ENCODE measurements at regions not wholly inside any gene's neighbourhood (a gene's known extent, or its start where the extent isn't known, plus 50 kb on each side); places are given as distances from the start of the nearest gene placed in this dataset.

GRCh38 chr2:104523921-104524320, 330.0 kb upstream of the POU3F3 start:
- H3K27ac ChIP-seq = no peak overlapping the region
- TF ChIP-seq ZFX (IDR thresholded peaks at IDR 0.05; ENCODE audit: borderline replicate concordance) (no peak), CTCF (IDR thresholded peaks at IDR 0.05) (no peak)

GRCh38 chr2:104528101-104528500, 325.8 kb upstream of the POU3F3 start:
- no peak overlapping the region for H3K27ac ChIP-seq
- TF ChIP-seq CTCF (IDR thresholded peaks at IDR 0.05) (no peak), ZFX (IDR thresholded peaks at IDR 0.05; ENCODE audit: borderline replicate concordance) (no peak)

DNA sequence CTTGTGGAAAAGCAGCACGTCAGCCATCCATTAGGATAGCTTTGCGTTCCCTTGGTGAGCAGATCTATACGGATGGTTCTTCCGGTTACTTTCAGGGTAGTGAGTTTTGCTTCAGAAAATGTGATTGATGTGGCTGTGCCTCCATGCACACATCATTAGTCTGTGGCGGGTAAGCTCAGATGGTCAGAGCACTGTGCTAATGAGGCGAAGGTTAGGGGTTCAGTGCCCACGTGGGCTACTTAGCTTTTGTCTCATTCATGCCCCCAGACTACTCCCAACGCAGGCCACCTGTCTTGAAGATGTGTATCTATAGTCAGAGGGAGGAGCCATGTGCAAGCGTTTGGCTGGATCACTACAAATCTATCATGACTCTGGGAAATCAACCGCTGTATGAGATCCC, 322.8 kb upstream of the POU3F3 start:
- no peak overlapping the region for H3K27ac ChIP-seq
- TF ChIP-seq ZFX (IDR thresholded peaks at IDR 0.05; ENCODE audit: borderline replicate concordance) (no peak), CTCF (IDR thresholded peaks at IDR 0.05) (no peak)

GRCh38 chr2:104537116-104537515, 316.8 kb upstream of the POU3F3 start:
- TF ChIP-seq CTCF (IDR thresholded peaks at IDR 0.05) (no peak), ZFX (IDR thresholded peaks at IDR 0.05; ENCODE audit: borderline replicate concordance) (no peak)

DNA sequence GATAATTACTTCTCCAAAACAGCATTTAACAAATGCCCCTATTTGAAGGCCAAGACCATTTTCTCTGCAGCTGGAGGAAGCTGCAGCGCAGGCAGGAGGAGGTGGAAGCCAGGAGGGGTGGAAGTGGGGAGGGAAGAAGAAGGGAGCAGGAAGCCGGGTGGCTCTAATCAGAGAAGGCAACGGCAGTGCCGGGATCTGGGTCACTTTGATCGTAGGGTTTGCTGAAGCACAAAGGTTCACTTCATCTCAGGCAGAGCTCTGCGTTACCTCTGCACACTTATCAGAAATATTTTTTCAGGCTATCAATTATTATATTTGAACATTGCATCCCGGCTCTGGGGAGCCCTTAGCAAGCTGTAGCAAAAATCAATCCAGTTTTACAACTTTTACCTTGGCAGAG, 315.8 kb upstream of the POU3F3 start:
- no peak overlapping the region for H3K27ac ChIP-seq
- no peak for TF ChIP-seq CTCF (IDR thresholded peaks at IDR 0.05)
- TF ChIP-seq ZFX (IDR thresholded peaks at IDR 0.05; ENCODE audit: borderline replicate concordance) = no peak

More at GRCh38 chr2:104537116-104537515, 316.8 kb upstream of the POU3F3 start:
- H3K27ac ChIP-seq = no peak overlapping the region

- TF ChIP-seq CTCF (IDR thresholded peaks at IDR 0.05) (no peak), ZFX (IDR thresholded peaks at IDR 0.05; ENCODE audit: borderline replicate concordance) (no peak)
- H3K27ac ChIP-seq = no peak overlapping the region
Measured at GRCh38 chr2:104539649-104540048, 314.3 kb upstream of the POU3F3 start.

DNA sequence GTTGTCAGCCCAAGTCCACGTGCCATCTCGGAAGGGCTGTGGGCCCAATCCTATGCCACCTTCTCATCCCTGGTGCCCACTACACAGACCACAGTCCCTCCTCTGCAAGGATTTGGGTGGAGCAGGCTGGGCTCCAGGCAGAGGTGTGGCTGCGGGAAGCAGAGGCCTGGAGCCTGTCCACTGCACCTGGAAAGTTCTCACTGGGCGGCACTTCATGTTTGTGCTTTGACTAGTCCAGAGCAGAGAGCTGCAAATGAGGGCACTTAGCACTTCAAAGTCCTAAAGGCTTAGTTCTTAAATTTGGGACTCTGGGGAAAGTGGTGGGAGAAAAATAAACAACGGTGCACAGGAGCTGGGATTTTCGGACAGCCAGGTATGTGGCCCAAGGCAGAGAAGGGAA, 308.9 kb upstream of the POU3F3 start:
- H3K27ac ChIP-seq = no peak overlapping the region
- TF ChIP-seq ZFX (IDR thresholded peaks at IDR 0.05; ENCODE audit: borderline replicate concordance) (no peak), CTCF (IDR thresholded peaks at IDR 0.05) (no peak)

All from 22Rv1 (cell line).